A673 (cell line): ENCODE measurements at regions not wholly inside any gene's neighbourhood (a gene's known extent, or its start where the extent isn't known, plus 50 kb on each side); places are given as distances from the start of the nearest gene placed in this dataset.

ENCODE experiments used
- BruUV-seq: library from RNA; stranded (reverse); fragments of 400-500 nt; replicated peaks from 2 replicates; lab custom pipeline; 2021; lab: Mats Ljungman, UMichigan
- CTCF ChIA-PET: fragments of 300-600 bp; sonication (Branson Sonifier 250); formaldehyde crosslinking; loops from one replicate; lab custom pipeline; 2022; ENCODE audit warnings: antibody characterized with exemption; lab: Charles Lee
- POLR2A ChIA-PET: fragments of 300-600 bp; sonication (Branson Sonifier 250); formaldehyde crosslinking; loops from one replicate; lab custom pipeline; 2022; ENCODE audit warnings: antibody characterized with exemption; ENCODE audit not compliant: low non-redundant PET; lab: Charles Lee
- DNase-seq: peaks from one replicate; pipeline ENCODE4 v3.0.0-alpha.2; 2015; ENCODE audit warnings: low spot score
- H3K27ac ChIP-seq: fragments of 200-600 bp; sonication (generic); 2 replicates; pipeline ENCODE4 v1.5.1; 2016; ENCODE audit warnings: mixed run types, low read depth, mild to moderate bottlenecking, mixed read lengths, antibody characterized with exemption, low read length; ENCODE audit not compliant: poor library complexity, severe bottlenecking
- H3K27me3 ChIP-seq: fragments of 200-600 bp; sonication (generic); replicated peaks from 2 replicates; pipeline ENCODE4 v1.6.1; 2017; ENCODE audit warnings: mixed run types, low read depth, mild to moderate bottlenecking, mixed read lengths, antibody characterized with exemption, low read length; ENCODE audit not compliant: insufficient read depth, poor library complexity
- H3K36me3 ChIP-seq: fragments of 200-600 bp; sonication (generic); 2 replicates; pipeline ENCODE4 v1.6.1; 2016; ENCODE audit warnings: mixed run types, mild to moderate bottlenecking, mixed read lengths, antibody characterized with exemption, low read length; ENCODE audit not compliant: insufficient read depth, poor library complexity, severe bottlenecking
- H3K4me1 ChIP-seq: fragments of 200-600 bp; sonication (generic); 2 replicates; pipeline ENCODE4 v1.6.1; 2017; ENCODE audit warnings: mixed run types, mild to moderate bottlenecking, mixed read lengths, antibody characterized with exemption, low read length; ENCODE audit not compliant: insufficient read depth, poor library complexity, severe bottlenecking
- H3K4me3 ChIP-seq: fragments of 200-600 bp; sonication (generic); 2 replicates; pipeline ENCODE4 v1.5.1; 2016; ENCODE audit warnings: low read depth, mixed run types, mild to moderate bottlenecking, mixed read lengths, low read length; ENCODE audit not compliant: poor library complexity, severe bottlenecking
- H3K9me3 ChIP-seq: fragments of 200-600 bp; sonication (generic); 2 replicates; pipeline ENCODE4 v1.6.1; 2016; ENCODE audit warnings: mixed run types, low read depth, mild to moderate bottlenecking, mixed read lengths, antibody characterized with exemption, low read length; ENCODE audit not compliant: poor library complexity, severe bottlenecking
- EZH2 ChIP-seq: fragments of 200-600 bp; sonication (generic); IDR thresholded peaks from 2 replicates; pipeline ENCODE4 v1.6.1; 2017; ENCODE audit warnings: borderline replicate concordance, low read depth, mild to moderate bottlenecking, mixed read lengths, antibody characterized with exemption, low read length; ENCODE audit not compliant: poor library complexity, severe bottlenecking
- intact Hi-C: fragments of 100-400 bp; cut with micrococcal nuclease; formaldehyde crosslinking; loops from one replicate; pipeline ENCODE4 v1.10.0; 2022; ENCODE audit not compliant: unreplicated experiment
- TF ChIP-seq, protein P1 (sequence below): fragments of 300-800, 200-600 bp; sonication (generic); conservative IDR thresholded peaks from 2 replicates; pipeline ENCODE4 v1.5.1; 2017; ENCODE audit warnings: low read depth, mild to moderate bottlenecking, antibody characterized with exemption, low read length, moderate library complexity, mixed read lengths

DNA sequence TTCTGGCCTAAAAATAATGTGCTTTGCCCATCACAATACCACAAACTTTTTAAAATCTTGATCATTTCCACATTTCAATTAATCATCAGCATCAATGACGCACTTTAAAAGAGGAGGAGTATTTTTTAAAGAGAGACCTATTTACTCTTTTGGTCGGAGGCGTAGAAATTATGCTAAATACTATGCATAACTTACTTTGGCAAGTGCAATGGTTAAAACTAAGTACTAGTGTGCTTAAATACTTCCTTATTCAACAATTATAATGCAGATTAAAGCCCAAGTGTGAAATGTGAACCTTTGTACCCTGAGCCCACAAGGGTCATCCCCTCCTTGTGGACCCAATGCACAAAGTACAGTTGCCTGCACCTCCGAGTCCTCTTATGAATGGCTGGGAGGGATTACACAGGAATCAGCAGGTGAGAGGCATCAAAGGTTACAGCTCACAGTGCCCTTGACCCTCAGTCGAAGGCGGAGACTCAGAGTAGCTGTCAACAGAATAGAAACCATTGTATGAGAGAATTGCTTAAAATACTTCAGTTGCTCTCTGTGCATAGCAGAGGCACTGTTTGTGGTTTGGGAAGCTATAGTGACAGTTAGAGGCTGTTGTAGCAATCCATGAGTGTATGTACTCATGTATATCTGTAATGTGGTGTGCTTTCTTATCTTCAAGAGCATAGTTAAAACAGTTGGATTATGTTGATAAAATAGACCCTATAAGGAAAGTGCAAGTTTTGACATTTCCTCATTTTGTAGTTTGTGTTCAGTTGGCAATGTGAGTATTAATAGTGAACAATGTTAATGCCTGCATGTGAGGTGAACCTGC, 151.7 kb upstream of the ITGA4 start:
- no peak overlapping the region for H3K27ac ChIP-seq
- no TSS peak for BruUV-seq
- H3K27me3 ChIP-seq: no peaks in the 10 kb centered on the region

GRCh38 chr2:181306785-181307184, 150.4 kb upstream of the ITGA4 start:
- H3K9me3 ChIP-seq: no peaks in the 10 kb centered on the region
- H3K27ac ChIP-seq: no peak overlapping the region
- H3K36me3 ChIP-seq: no peaks in the 10 kb centered on the region
- POLR2A ChIA-PET: no interaction called here
- H3K4me1 ChIP-seq: no peaks in the 10 kb centered on the region
- CTCF ChIA-PET: no interaction called here
- no peak overlapping the region for H3K4me3 ChIP-seq
- intact Hi-C loops: no loop called here
- DNase-seq: no peak
- no peaks in the 10 kb centered on the region for H3K27me3 ChIP-seq
- no TSS peak for BruUV-seq
- TF ChIP-seq EZH2: no peak
- TF ChIP-seq, protein P1, sequence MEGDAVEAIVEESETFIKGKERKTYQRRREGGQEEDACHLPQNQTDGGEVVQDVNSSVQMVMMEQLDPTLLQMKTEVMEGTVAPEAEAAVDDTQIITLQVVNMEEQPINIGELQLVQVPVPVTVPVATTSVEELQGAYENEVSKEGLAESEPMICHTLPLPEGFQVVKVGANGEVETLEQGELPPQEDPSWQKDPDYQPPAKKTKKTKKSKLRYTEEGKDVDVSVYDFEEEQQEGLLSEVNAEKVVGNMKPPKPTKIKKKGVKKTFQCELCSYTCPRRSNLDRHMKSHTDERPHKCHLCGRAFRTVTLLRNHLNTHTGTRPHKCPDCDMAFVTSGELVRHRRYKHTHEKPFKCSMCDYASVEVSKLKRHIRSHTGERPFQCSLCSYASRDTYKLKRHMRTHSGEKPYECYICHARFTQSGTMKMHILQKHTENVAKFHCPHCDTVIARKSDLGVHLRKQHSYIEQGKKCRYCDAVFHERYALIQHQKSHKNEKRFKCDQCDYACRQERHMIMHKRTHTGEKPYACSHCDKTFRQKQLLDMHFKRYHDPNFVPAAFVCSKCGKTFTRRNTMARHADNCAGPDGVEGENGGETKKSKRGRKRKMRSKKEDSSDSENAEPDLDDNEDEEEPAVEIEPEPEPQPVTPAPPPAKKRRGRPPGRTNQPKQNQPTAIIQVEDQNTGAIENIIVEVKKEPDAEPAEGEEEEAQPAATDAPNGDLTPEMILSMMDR: no peak

More for the DNA sequence above, 151.7 kb upstream of the ITGA4 start:
- TF ChIP-seq EZH2: no peak
- TF ChIP-seq, protein P1: no peak
- POLR2A ChIA-PET: no interaction called here
- H3K4me3 ChIP-seq: no peak overlapping the region
- no peaks in the 10 kb centered on the region for H3K9me3 ChIP-seq
- H3K36me3 ChIP-seq: no peaks in the 10 kb centered on the region
- CTCF ChIA-PET: no interaction called here
- intact Hi-C loops: no loop called here
- DNase-seq: no peak
- no peaks in the 10 kb centered on the region for H3K4me1 ChIP-seq

DNA sequence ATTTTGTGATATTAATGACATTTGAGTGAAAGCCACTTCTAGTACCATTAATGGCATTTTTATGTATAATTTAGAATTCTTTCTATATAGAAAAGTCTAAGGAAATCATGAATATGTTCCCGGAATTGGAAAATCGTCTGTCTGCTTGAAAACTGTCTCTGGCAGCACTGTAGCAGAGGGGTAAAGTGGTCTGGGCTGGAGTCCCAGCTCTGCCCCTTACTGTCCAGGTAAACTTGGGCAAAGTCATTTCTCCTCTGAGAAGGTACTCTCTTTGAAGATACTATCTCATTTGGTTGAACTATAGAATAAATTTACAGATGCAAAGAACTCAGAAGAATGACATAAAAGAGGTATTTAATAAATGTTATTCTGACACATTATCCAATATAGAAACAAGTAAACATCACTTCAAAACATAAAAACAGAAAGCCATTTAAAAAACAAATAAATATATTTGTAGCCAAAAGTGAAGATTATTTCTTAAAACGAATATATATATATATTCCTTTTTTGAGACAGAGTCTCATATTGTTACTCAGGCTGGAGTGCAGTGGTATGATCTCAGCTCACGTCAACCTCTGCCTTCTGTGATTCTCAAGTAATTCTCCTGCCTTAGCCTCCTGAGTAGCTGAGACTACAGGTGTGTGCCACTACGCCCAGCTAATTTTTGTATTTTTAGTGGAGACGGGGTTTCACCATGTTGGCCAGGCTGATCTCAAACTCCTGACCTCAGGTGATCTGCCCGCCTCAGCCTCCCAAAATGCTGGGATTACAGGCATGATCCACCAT, 149.8 kb upstream of the ITGA4 start:
- DNase-seq: no peak
- H3K36me3 ChIP-seq: no peaks in the 10 kb centered on the region
- TF ChIP-seq EZH2: no peak
- TF ChIP-seq, protein P1: no peak
- no TSS peak for BruUV-seq
- no peaks in the 10 kb centered on the region for H3K27me3 ChIP-seq
- H3K4me1 ChIP-seq: no peaks in the 10 kb centered on the region
- intact Hi-C loops: no loop called here
- CTCF ChIA-PET: no interaction called here
- no peak overlapping the region for H3K27ac ChIP-seq
- POLR2A ChIA-PET: no interaction called here
- no peak overlapping the region for H3K4me3 ChIP-seq
- H3K9me3 ChIP-seq: no peaks in the 10 kb centered on the region
